AG04450 (cell line): ENCODE measurements at regions not wholly inside any gene's neighbourhood (a gene's known extent, or its start where the extent isn't known, plus 50 kb on each side); places are given as distances from the start of the nearest gene placed in this dataset.
A peak's percentile ranks its signal among the peaks of the same experiment; 100 is the strongest.
"Not testable (repeated sequence)": the region's sequence is repeated elsewhere in the genome, so short reads cannot be mapped to it uniquely, and the experiment has no call there.

ENCODE experiments used
- CTCF ChIA-PET: fragments of 300-600, 350-600 bp; formaldehyde crosslinking; extraction: SDS; loops from one replicate; lab custom pipeline; 2022; ENCODE audit warnings: antibody characterized with exemption, inconsistent platforms; lab: Charles Lee
- POLR2A ChIA-PET: fragments of 350-600 bp; formaldehyde crosslinking; extraction: SDS; loops from one replicate; lab custom pipeline; 2021; ENCODE audit warnings: antibody characterized with exemption, inconsistent platforms; lab: Yijun Ruan, JAX
- DNase-seq: peaks from one replicate; pipeline ENCODE4 v3.0.0-alpha.2; 2011; ENCODE audit warnings: low read depth, low spot score
- H3K27ac ChIP-seq: one replicate; pipeline ENCODE4 v1.5.1; 2012; ENCODE audit warnings: low read depth, low read length, control low read depth
- H3K27me3 ChIP-seq: one replicate; pipeline ENCODE4 v1.6.0; 2012; ENCODE audit warnings: low read length; ENCODE audit not compliant: control insufficient read depth, insufficient read depth
- H3K4me3 ChIP-seq: 2 replicates; pipeline ENCODE4 v1.5.1; 2011; ENCODE audit warnings: mild to moderate bottlenecking, low read depth, low read length, control low read depth
- H3K9me3 ChIP-seq: 2 replicates; pipeline ENCODE4 v1.5.1; 2012; ENCODE audit warnings: low read length; ENCODE audit not compliant: control insufficient read depth, insufficient read depth
- TF ChIP-seq, protein P1 (sequence below): IDR thresholded peaks from 2 replicates; pipeline ENCODE4 v1.5.1; 2011; ENCODE audit warnings: low read depth, low read length, control low read depth, inconsistent platforms

DNA sequence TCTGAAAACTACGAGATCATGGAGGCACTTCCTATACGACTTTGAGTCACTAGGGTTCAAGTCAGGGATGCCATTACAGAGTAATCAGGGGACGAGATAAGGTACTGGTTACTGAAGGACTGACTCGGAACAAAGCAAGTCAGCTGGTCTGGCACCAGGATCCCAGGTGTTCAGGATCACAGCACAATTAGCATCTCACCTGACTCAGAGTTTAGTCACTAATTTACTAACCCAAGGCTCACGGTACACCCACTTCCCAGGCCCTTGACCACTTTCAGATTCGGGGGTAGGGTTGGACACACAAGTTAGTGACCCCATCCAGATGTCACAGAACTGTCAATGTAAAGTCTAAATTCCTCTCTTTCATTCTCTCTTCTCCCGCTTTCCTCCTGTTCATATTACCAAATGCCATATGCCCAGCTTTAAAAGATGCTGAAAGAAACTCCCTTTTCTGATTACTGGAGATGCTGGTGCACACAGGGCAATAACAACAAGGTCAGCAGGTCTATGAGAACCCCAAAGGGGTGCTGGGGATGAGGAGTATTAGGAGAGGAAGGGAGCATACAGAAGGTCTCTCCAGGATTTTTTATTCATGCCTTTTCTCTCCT lies 657.8 kb downstream of the TLE1 start:
- ChIA-PET CTCF (no interaction called here), POLR2A (no interaction called here)
- H3K27ac ChIP-seq: peak overlapping the region; percentile 47

DNA sequence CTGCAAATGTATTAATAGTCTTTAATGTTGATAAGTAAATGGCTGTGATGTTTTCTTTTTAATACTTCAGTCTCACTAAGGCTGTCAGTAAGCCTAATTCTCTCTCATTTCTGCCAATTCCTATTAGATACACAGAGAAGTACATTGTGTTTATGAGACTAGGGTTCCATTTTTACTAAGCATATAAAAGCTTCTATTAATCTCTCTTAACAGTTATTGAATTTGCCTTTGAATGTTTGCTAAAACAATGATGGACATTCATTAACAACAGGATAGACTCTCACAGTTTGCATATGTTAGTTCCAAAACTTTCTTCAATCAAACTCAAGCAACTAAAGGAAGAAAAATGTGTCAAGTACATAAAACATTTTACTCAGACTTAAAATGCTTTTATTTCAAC lies 659.3 kb downstream of the TLE1 start:
- no peak overlapping the region for H3K27ac ChIP-seq
- H3K27me3 ChIP-seq: no peaks in the 10 kb centered on the region
- POLR2A ChIA-PET: no interaction called here
- no peak overlapping the region for H3K4me3 ChIP-seq
- TF ChIP-seq, protein P1, sequence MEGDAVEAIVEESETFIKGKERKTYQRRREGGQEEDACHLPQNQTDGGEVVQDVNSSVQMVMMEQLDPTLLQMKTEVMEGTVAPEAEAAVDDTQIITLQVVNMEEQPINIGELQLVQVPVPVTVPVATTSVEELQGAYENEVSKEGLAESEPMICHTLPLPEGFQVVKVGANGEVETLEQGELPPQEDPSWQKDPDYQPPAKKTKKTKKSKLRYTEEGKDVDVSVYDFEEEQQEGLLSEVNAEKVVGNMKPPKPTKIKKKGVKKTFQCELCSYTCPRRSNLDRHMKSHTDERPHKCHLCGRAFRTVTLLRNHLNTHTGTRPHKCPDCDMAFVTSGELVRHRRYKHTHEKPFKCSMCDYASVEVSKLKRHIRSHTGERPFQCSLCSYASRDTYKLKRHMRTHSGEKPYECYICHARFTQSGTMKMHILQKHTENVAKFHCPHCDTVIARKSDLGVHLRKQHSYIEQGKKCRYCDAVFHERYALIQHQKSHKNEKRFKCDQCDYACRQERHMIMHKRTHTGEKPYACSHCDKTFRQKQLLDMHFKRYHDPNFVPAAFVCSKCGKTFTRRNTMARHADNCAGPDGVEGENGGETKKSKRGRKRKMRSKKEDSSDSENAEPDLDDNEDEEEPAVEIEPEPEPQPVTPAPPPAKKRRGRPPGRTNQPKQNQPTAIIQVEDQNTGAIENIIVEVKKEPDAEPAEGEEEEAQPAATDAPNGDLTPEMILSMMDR: no peak
- H3K9me3 ChIP-seq: no peaks in the 10 kb centered on the region
- CTCF ChIA-PET: interaction anchor here (1.4 kb wide), 1 partner anchor 1577 kb away, joined by 3 read pairs; no protein-coding TSS in a partner anchor
- no peak for DNase-seq

More for the DNA sequence above, 657.8 kb downstream of the TLE1 start:
- Histone ChIP-seq H3K9me3 (no peaks in the 10 kb centered on the region), H3K27me3 (no peaks in the 10 kb centered on the region), H3K4me3 (no peak overlapping the region)
- no peak for DNase-seq
- TF ChIP-seq, protein P1: no peak

DNA sequence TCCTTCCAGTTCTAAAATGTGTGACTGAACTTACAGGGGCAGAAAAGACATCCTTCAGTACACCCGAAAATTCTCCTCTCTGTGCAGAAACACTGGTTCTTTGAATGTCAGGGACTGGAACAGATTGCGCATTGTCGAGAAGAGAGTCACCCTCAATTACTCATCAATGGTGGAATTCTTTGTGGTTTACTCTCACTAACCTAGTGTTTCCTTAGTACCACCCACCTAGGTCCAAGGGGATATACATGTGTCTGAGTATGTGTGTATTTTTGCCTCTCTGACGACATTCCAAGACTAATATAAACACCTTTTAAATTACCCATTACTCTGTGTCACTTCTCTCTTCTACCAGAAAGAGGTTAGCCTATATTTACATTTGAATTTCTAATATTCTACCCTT lies 660.8 kb downstream of the TLE1 start:
- peak; percentile 74 for DNase-seq
- TF ChIP-seq, protein P1: no peak
- H3K9me3 ChIP-seq: no peaks in the 10 kb centered on the region
- ChIA-PET CTCF (no interaction called here), POLR2A (no interaction called here)
- H3K4me3 ChIP-seq: no peak overlapping the region
- H3K27me3 ChIP-seq: no peaks in the 10 kb centered on the region
- no peak overlapping the region for H3K27ac ChIP-seq

DNA sequence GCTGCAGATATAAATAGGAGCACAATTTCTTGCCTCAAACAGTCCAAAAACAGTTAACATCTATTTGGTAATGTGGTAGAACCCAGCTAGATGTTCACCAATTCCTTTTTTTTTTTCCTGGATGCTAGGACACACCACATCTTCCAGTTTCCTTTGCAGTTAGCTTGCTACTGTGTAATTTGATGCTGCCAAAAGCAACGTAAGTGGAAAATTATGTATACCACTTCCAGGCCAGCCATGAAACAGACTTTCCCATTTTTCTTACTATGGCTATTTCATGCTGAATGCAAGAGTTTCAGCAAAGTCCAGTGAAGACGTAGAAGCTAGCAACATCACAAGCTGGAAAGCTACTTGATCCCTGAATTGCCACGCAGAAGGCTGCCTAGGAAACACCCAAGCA lies 667.2 kb downstream of the TLE1 start:
- TF ChIP-seq, protein P1: no peak
- peak; percentile 46 for DNase-seq
- ChIA-PET POLR2A (no interaction called here), CTCF (no interaction called here)
- Histone ChIP-seq H3K9me3 (no peaks in the 10 kb centered on the region), H3K27me3 (no peaks in the 10 kb centered on the region), H3K27ac (peak overlapping the region; percentile 25), H3K4me3 (no peak overlapping the region)

DNA sequence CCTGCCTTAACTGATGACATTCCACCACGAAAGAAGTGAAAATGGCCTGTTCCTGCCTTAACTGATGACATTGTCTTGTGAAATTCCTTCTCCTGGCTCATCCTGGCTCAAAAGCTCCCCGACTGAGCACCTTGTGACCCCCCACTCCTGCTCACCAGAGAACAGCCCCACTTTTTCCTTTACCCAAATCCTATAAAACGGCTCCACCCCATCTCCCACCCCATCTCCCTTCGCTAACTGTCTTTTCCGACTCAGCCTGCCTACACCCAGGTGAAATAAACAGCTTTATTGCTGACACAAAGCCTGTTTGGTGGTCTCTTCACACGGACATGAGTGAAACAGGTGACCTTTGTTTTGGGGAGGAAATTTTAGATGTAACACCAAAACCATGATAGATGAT lies 674.4 kb downstream of the TLE1 start:
- POLR2A ChIA-PET, H3K9me3 ChIP-seq, CTCF ChIA-PET, H3K27ac ChIP-seq, DNase-seq, H3K27me3 ChIP-seq, H3K4me3 ChIP-seq: not testable (repeated sequence)

DNA sequence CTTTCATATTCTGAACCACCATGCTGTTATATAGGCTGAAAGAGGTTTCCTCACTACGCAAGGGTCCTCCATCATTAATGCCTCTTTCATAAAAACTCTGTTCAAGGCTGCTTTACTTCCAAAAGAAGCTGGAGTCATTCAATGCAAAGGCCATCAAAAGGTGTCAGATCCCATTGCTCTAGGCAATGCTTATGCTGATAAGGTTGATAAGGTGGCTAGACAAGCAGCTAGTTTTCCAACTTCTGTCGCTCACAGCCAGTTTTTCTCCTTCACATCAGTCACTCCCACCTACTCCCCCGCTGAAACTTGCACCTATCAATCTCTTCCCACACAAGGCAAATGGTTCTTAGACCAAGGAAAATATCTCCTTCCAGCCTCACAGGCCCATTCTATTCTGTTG lies 676.2 kb downstream of the TLE1 start:
- H3K27me3 ChIP-seq, POLR2A ChIA-PET, CTCF ChIA-PET: not testable (repeated sequence)

More for the DNA sequence above, 676.2 kb downstream of the TLE1 start:
- not testable (repeated sequence) for H3K9me3 ChIP-seq, H3K4me3 ChIP-seq, H3K27ac ChIP-seq, DNase-seq
